Stimulated activated CD4-positive, alpha-beta T cell treated with anti-CD3 and anti-CD28 coated beads, Interleukin-1b, Interleukin-23, amount 100 ng/mL, for 4 hours (primary cell): ENCODE measurements at regions not wholly inside any gene's neighbourhood (a gene's known extent, or its start where the extent isn't known, plus 50 kb on each side); places are given as distances from the start of the nearest gene placed in this dataset.
"Not testable (repeated sequence)": the region's sequence is repeated elsewhere in the genome, so short reads cannot be mapped to it uniquely, and the experiment has no call there.

Experiments
- DNase-seq, 2 donors: peaks; one replicate each; pipeline ENCODE4 v3.0.0-alpha.2; 2020; ENCODE audit warnings: low read depth in 2 of 2

- no peak for DNase-seq
These were observed 79.1 kb downstream of the CTH start for GRCh38 chr1:70490153-70490552.

GRCh38 chr1:70495370-70495769 lies 84.3 kb downstream of the CTH start:
- DNase-seq, result no peak

- no peak for DNase-seq
These were observed 85.1 kb downstream of the CTH start for GRCh38 chr1:70496181-70496580.

GRCh38 chr1:70497152-70497551 lies 86.1 kb downstream of the CTH start:
- no peak for DNase-seq

DNA sequence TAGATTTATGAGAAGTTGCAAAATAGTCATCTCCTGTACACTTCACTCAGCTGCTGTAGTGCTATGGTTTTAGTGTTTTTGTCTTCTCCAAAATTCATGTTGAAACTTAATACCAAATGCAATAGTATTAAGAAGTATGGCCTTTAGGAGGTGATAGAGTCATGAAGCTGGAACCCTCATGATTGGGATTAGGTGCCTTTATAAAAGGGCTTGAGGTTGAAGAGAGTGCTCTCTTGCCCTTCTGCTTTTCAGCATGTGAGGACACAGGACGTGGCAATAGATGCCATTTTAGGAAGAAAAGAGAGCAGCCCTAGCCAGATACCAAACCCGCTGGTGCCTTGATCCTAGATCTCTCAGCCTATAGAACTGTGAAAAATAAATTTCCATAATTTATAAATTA lies 87.6 kb downstream of the CTH start:
- no peak for DNase-seq

DNA sequence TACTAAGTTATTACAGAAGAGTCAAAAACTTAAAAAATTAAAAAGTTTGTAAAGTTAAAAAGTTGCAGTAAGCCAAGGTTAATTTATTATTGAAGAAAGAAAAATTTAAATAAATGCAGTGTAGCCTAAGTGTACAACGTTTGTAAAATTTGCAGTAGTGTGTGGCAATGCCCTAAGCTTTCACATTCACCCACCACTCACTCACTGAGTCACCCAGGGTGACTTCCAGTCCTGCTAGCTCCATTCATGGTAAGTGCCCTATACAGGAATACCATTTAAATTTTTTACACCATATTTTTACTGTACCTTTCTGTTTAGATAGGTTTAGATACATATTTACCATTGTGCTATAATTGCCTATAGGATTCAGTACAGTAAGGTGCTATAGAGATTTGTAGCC lies 88.6 kb downstream of the CTH start:
- DNase-seq, result no peak

GRCh38 chr1:70503358-70503757 lies 92.3 kb downstream of the CTH start:
- no peak for DNase-seq

DNA sequence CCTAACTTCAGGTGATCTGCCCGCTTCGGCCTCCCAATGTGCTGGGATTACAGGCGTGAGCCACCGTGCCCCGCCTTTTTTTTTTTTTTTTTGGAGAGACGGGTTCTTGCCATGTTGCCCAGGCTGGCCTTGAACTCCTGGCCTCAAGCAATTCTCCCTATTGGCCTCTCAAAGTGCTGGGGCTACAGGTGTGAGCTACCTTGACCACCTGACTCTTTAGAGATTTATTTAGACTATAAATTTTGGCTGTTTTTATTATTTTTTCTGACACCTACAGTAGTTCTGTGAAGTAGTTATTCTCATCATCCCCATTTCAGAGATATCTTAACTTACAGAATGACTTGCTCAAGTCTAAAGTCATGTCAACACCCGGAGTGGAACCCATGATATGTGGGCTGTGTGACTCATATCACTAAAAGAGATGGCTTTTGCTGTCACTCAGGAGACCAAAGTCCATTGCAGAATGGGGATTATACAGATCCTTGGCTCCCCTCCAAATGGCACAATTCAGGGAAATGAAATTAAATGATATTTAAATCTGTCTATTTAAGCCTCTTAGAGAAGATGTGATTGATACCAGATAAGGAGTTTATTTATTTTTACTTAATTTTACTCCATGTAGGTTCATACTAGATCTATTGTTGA lies 93.2 kb downstream of the CTH start:
- no peak for DNase-seq

GRCh38 chr1:70504821-70505193 lies 93.7 kb downstream of the CTH start:
- no peak for DNase-seq

- not testable (repeated sequence) for DNase-seq
These were observed 96.9 kb downstream of the CTH start for GRCh38 chr1:70507991-70508390.

DNA sequence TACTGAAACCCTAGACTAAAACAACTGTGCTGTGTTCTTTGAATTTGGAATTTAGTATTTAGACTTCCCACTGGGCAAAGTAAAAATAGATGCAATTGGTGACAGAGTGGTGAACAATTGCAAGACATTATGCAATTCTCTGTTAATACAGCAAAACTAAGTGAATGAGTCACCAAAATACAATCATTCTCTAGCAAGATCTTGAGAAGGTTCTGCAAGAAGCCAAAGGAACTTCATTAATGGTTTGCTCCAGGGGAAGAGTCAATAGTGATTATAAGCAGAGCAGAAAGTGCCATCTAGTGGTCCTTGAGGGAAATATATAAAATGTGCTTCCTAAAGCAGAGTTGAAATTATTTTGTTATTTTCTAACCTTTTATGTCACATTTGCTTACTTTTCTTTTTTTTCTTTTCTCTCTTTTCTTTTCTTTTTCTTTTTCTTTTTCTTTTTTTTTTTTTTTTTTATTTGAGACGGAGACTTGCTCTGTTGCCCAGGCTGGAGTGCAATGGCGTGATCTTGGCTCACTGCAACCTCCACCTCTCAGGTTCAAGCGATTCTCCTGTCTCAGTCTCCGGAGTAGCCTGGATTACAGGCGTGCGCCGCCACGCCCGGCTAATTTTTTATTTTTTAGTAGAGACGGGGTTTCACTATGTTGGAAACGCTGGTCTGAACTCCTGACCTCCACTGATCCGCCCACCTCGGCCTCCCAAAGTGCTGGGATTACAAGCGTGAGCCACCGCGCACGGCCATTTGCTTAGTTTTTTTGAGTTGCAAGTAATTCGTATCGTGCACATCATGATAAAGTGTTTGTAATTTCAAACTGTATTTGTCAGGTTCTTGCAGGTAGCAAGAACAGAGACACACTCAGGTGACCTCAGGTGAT lies 99.2 kb downstream of the CTH start:
- no peak for DNase-seq

GRCh38 chr1:70517444-70517843 lies 106.4 kb downstream of the CTH start:
- DNase-seq, result no peak

DNA sequence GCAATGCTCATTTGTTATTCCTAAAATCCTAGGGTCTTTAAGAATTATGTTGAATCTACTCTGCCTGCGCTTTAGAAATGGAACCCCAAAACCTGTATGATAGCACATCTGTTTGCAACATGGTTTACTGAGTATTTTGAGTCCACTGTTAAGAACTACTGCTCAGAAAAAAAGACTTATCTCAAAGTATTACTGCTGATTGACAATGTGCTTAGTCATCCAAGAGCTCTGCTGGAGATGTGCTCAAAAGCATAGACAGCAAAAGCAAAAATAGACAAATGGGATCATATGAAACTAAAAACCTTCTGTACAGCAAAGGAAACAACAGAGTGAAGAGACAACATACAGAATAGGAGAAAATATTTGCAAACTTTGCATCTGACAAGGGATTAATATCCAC lies 107.0 kb downstream of the CTH start:
- DNase-seq, result no peak

GRCh38 chr1:70528590-70529333 lies 117.7 kb downstream of the CTH start:
- no peak for DNase-seq

DNA sequence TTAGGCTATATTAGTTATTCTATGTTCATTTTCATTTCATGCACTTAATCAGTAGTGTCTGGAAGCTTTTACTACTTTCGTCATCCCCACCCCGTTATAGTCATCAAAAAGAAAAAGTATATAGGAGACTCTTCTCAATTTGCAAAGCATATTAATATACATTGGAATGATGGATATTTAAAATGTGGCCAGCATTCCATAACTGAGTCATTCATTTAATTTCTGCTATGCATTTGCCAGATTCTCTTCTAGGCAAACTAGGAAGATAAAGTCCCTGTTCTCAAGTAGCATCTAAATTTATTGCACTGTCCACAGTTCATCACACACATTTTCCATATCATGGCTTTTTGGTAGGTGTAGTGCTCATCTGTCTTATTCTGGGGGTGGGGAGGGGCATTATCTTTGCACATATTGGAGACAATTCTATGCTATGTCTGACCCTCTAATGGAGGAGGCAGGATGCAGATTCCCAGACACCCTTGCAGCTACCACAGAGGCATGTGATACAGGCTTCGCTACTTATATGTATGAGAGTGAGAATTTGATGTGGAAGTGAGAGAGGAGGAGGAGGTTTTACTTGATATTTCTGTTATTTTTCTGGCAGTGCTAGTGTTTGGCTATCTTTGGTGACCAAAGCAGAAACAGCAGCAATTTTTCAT lies 125.8 kb downstream of the CTH start:
- no peak for DNase-seq

GRCh38 chr1:70537788-70538187 lies 126.7 kb downstream of the CTH start:
- no peak for DNase-seq

GRCh38 chr1:70542030-70542429 lies 131.0 kb downstream of the CTH start:
- no peak for DNase-seq

DNA sequence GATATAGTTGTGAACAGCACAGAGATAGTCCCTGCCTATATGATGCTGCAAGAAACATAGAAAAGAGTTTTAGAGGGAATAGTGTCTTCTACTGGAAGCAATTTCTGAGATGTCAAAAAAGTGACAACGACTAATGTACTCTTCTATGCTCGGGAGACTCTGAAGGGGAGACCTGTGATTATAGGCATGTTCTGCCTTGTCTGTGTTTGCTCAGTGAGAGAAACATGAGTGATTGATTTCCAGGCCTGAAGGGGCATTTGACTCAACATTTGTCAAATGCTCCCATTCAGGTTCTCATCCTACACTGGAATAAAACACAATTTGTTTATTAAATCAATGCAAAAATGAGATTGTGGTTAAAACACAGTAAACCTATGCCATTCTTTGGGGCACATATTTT lies 131.8 kb downstream of the CTH start:
- no peak for DNase-seq

DNA sequence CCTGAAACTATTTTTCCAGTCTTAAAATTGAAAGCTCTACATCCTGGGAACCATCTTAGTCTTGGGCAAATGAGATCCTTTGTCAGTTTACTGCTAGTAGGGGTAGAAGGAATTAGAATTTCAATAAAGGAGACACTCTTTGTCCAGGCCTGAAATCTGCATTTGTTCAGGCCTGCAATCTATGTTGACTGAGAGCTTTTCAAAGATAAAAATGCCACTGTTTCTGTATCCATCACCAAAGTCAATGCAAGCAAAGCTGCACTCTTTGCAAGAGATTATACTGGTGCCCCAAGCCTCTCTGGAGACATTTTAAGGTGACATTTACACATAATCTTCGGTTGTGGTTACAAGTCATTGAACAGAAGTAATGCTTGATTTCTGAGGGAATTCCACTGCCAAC lies 135.7 kb downstream of the CTH start:
- no peak for DNase-seq

- no peak for DNase-seq
These were observed 141.8 kb downstream of the CTH start for GRCh38 chr1:70552662-70553566.

DNA sequence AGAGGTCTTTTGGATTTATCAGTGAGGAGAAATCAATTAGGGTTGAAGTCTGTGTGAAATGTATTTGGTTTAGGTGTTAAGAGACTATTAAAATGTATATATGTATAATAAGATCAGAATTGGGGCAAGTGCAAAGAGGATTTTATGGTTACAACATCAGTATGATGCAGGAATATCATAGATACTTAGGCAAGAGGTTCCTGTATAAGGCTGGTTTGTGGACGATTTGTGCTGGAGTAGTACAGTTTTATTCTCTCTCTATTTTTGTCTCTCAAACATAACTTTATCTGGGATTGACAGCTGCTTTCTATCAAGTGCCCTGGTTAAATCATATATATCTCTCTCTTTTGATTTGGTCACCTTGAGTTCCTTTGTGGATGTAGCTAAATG lies 142.5 kb downstream of the CTH start:
- DNase-seq, result no peak
